SW 1271 (cell line): ENCODE measurements at regions not wholly inside any gene's neighbourhood (a gene's known extent, or its start where the extent isn't known, plus 50 kb on each side); places are given as distances from the start of the nearest gene placed in this dataset.

Experiments used
- DNase-seq, 2 experiments: peaks; one replicate each; lab custom pipeline; 2025; lab: John Stamatoyannopoulos, UW

DNA sequence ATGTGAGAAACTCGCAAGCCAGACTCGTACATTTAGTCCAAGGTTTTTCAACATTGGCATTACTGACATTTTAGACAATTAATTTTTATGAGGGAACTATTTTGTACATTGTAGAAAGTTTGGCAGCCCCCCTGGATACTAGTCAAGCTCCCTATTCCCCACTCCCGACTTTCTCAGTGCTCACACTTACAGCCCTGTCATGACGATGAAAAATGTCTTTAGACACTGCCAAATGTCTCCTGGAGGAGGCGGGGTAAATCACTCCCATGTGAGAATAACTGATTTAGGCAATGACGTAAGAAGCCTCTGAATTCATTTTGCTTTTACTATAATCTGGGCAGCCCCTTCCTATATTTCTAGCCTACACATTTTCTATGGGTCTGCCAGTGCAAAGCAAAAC is 535.8 kb upstream of the KLHL1 start:
- DNase-seq = no peak

DNA sequence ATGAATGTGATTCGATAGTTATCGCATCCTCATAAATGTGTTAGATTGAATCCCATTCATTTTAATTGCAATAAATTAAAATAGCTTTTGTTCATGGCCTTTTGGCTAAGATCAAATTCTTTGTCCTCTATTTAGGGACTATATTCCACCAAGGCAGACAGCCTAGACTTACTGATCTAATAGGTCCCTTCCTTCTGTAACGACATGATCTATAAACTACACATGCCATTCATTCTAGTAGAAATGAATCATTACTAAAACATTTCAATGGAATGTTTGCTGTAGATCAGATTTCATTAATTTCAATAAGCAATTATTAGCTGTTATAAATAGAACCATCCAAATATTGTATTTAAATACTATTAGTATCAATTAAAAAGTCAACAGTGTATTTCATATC is 526.6 kb upstream of the KLHL1 start:
- DNase-seq = no peak

DNA sequence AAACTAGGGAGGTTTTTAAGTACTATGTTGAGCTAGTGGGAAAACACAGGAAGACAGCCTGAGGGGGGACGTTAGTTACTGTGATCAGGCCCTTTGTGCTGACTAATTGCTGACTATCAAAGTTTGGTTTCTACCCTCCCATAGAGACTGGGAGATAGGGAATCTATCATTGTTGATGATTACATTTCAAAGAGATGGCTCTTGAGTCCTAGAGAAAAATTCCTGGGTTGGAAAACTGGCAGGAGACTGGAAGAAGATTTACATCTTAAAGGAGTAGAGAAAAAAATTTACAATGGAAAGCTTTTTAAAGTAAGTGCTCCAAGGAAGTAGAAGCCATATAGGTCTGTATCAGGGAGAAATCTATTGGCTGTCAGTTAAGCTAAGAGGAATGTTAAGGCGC is 522.0 kb upstream of the KLHL1 start:
- no peak for DNase-seq

DNA sequence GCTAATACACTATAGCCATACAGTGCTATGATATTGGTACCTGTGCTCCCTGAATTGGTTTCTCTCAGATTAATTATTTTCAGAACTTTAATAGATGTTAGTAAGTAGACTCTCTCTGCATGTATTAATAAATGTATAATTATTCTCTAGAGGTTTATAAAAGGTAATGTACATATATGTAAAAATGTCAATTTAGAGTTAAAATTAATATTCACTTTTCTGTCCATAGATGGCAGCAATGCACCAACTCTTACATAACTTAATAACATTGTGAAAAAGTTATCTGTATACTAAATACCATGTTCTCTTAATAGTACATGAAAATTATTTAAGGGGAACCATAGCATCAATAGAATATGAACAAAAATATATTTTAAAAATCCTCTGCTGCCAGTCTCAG is 515.0 kb upstream of the KLHL1 start:
- peak in 1 of 2 experiments; percentile 25 for DNase-seq

DNA sequence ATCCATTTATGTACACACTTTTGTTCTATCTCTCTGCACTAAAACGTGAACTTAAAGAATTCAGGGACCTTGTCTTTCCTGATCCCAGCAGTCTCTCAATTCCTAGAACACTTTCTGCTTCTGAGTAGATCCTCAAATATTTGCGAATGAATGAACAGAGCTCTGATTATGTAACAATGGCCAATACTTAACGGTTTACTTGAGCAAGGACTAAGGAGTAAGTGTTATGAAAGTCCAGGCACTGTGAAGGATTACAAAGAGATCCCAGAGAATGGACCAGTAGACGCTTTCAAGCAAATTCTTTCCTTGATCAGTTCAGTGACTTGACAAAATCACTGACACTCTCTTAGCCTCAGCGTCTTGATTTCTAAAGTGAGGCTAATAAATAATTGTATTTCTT is 514.5 kb upstream of the KLHL1 start:
- no peak for DNase-seq

DNA sequence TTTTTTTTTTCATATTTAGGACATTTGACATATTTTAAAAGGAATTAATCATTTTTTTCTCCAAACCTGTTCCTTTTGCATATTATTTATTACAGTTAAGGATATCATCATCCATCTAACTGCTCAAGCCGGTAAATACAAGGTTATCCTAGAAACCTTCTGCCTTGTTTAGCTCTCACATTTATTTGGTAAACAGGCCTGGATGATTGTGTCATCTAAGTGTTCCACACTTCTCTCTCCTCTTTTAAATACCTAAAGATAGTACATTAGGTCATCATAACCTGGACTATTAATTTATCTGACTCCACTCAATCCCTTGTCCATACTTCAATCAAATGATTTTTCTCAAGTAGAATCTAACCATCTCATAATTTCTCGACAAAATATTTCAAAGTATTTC is 511.7 kb upstream of the KLHL1 start:
- DNase-seq = no peak

DNA sequence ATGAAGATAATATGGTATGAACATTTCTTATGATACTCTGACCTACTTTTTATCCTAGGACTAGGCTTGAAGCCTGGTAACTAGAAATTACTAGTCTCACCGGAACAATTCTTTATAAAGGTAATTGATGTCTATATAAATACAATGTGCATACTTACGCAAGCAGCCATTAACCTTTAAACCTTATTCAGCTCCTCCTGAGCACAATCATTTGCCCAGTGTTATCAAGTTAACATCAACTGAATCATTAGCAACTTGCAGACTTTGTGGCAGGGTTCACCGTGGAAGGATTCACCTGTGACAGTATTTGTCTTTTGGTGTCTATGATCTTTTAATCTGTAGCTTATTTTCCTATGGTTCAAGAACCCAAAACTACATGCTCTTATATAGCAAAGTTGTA is 508.6 kb upstream of the KLHL1 start:
- no peak for DNase-seq

DNA sequence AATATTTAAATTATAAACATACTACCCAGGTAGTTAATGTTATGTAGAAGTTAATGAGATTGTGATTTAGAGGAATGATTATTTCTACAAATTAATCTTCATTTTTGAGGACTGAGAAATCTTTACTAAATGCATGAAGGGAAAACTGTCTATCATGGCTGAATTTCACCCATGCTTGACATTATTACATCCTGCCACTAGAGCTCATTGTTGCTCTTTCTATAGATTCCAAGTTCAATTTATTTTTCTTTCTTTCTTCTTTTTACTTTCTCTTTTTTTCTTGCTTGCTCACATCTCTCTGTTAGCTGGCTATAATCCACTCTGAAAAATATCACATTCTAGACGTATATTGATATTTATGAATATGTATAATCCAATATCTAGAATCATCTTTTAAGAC is 505.0 kb upstream of the KLHL1 start:
- peak in 1 of 2 experiments; percentile 12 for DNase-seq

DNA sequence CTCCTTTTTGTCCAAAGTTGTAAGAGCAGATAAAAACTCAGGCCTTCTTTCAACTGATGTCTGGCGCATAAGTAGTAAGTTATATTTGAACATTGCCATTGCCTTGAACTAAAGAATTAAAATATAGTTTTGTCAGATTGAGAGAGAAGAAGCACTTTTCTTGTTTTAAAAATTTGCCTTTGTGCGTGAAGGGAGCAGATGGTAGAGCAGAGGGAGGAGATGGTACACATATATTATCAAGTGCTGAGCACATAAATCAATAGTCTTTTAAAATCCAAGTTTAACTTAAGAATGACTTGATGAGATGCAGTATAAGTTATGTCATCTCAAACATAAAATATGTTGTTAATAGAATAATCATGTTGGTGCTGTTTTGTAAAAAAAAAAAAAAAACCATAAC is 504.6 kb upstream of the KLHL1 start:
- no peak for DNase-seq

DNA sequence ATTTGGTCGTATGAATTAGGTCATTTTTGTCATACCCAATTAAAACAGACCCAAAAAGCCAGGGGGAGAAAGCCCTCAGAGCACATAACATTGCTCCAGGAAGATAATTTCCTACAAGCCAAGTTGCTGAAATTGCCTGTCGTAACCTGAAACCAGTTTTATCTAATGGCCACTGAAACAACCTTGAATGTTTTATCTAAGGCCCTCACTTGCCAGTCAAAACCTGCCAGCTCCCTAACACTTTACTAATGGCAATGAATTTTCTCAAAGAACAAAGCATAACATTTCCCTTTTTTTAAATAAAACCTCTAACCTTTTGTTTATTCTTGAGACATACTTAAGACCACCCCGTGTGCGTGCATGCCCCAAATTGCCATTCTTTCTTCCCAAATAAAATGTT is 496.2 kb upstream of the KLHL1 start:
- DNase-seq = no peak

DNA sequence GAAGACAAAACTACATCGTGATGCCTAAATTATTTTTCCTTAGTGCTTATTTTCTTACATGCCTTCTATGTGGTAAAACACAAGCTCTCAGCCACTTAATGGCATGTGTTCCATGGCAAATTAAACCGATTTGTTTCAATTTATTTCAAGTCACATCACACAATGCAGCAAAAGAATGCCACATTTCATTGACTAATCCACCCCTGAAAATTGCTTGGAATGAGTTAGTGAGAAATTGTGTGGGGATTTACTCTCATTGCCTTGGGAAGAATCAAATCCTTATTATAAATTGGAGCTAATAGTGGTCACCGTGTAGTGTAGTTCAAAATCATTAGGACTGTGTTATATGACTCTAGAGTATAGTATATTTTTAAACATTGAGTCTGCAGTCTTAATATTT is 485.5 kb upstream of the KLHL1 start:
- DNase-seq = no peak

DNA sequence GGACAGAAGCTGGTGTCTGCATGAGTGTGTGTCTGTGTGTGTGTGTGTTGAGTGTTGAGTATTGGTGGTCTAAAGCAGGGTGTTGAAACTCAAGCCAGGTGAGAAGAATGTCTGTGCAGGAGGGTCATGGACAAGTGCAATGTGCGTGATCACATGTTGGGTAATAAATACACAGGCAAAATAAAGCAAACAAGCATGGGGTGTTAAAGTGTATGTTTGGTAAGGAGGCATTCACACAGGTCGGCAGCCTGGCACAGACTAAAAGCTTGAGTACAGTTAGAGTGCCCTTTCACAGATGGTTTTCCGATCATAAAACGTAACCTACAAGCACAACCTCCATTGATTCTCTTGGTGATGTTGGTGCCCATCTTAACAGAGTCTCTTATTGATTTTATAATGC is 476.9 kb upstream of the KLHL1 start:
- DNase-seq = no peak

DNA sequence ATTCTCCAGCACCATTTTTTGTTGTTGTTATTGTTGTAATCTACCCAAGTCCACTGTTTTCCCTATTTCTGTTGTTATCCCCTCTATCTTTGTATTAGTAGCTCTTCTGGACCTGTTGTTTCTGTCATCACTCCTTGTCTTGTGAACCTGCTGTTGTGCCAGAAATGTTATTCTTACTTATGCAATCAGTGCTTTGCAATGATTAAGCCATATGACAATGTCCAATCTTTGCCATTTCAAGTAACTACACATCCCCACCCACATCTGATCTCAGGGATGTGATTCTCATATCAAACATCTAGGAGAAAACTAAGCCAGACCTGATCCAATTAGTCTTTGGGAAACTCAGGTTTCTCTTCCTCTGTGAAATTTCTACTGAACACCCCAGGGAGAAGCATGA is 472.6 kb upstream of the KLHL1 start:
- DNase-seq = no peak

DNA sequence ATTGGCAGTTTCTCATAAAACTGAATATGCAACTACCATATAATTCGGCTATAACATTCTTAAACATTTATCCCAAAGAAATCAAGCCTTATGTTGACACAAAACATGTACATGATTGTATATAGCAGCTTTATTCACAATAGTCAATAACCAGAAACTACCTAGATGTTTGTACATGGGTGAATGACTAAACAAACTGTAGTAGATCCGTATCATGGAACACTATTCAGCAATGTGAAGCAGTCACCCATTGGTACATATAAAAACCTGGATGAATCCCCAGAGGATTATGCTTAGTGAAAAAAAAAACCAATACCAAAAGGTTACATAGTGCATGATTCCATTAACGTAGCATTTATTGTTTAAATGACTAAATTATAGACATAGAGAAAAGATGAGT is 471.7 kb upstream of the KLHL1 start:
- DNase-seq = no peak

DNA sequence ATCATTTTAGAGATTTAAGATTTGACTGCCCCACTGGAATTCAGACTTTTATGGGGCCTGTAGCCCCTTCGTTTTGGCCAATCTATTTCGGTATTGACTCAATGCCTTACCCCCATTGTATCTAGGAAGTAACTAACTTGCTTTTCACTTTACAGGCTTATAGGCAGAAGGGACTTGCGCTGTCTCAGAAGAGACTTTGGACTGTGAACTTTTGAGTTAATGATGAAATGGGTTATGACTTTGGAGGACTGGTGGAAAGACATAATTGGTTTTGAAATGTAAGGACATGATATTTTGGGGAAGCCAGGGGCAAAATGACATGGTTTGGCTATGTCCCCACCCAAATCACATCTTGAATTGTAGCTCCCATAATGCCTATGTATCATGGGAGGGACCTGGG is 463.0 kb upstream of the KLHL1 start:
- no peak for DNase-seq

DNA sequence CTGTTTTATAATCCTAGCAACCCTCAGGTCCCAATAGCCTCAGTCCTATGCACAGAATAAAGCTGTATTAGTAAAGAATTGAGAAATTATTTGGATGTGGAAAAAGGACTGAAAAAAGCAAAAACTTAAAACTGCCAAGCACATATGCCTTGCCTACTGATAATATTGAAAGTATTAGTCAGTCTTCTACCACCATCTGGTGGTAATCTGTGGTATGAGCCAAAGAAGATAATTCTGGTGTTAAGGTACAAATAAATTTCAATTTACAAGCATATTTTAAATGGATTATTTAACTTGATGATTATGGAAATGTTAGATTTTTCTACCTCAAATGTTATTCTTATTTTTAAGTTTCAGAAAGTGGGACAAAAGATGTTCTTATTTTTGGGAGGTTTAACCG is 460.3 kb upstream of the KLHL1 start:
- DNase-seq = peak in 1 of 2 experiments; percentile 40

DNA sequence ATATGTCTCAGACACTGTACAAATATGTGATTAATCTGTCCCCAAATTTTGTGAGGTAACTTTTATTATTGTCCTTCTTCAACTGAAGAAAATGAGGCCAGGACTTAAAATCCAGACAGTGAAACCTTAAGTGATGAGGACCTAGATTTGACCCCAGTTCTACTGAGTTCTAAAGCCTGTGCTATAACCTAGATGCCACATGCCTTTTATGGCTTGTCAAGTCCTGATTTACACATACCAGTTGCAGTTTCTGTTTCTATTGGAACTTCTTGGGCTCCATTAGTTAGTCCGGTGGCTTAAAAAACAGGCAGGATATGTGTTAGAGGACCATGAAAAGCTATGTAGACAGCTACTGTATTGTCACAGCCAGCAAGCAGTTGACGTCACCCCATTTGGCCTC is 436.5 kb upstream of the KLHL1 start:
- no peak for DNase-seq

DNA sequence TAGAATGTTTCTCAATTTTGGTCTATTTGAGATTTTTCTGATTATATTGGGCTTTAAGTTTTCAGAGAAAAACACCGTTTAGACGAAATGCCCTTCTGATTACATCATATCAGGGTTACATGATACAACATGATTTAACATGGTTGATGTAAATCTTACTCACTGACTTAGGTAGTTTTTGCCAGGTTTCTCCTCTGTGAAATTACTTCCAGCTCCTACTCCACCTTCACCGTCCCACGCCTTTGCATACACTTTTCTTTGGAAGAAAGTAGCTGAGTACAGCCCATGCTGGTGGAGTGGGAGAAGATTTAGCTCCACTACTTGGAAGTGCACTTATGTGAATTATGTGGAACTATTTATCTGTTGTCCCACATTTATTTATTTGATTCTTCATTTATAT is 433.2 kb upstream of the KLHL1 start:
- DNase-seq = no peak

DNA sequence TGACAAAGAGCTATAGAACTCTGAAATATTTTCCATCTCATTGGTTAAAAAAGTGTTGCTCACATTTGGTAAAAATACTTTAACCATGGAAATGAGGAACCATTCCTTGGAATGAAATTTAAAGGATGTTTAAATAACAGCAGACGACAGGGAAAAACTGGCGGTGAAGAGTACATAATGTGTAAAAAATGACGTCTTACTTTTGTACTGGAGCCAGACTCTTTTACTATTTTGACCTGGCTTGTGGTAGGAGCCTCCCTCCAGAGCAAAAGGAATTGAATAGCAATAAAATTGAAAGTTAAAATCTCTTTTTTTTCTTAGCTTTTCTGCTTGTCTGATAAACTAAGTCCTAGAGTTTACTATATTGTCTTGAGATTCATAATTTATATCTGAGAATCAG is 426.2 kb upstream of the KLHL1 start:
- no peak for DNase-seq

DNA sequence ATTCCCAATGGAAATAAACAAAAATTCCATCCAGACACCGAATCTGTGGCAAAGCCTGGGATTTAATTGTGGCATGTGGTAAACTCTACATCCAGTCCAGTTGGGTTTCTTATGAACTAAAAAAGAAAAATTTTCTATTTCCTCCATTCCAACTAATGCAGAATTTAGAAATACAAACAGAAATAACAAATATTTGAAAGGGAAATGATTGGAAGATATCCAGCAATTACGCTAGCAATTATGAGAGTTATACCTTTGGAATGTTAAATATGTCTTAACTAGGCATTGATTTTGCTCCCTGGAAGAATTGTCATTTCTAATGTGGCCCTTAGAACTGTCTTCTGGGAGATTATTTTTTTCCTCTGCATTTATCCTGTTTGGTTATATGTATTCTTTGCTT is 421.4 kb upstream of the KLHL1 start:
- DNase-seq = no peak

DNA sequence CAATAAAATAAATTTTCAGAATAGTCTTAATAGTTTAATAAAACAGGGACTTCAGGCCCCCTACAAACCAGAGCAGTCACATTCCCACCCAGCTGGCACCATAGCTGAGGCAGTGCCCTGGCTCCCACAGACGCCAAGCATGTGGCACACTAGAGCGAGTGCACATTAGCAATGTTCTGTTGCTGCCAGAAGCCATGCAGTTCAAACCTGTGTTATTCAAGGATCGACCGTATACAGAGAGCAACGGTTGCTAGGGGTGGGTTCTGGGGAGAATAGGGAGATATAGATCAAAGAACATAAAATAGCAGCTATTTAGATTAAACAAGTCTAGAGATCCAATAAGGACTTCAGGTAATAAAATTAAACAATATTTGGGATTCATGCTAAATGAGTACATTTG is 419.3 kb upstream of the KLHL1 start:
- no peak for DNase-seq

DNA sequence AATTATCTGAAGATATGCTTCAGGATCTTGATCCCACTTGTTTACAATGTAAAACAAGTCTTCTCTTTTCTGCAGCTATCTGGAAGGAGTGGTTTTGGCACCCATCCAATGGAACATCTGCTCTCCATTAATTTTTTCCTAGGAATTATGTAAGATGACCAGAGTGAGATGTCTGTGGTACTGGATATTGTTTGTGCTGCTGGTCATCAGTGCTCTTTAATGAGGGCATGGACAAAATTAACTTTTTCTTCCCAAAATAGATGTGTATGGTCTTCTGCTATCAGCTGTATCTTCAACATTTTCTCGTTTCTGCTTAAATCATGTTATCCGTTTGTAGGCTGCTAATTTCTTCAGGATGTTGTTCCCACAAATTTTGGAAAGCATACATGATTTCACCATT is 415.4 kb upstream of the KLHL1 start:
- DNase-seq = no peak

DNA sequence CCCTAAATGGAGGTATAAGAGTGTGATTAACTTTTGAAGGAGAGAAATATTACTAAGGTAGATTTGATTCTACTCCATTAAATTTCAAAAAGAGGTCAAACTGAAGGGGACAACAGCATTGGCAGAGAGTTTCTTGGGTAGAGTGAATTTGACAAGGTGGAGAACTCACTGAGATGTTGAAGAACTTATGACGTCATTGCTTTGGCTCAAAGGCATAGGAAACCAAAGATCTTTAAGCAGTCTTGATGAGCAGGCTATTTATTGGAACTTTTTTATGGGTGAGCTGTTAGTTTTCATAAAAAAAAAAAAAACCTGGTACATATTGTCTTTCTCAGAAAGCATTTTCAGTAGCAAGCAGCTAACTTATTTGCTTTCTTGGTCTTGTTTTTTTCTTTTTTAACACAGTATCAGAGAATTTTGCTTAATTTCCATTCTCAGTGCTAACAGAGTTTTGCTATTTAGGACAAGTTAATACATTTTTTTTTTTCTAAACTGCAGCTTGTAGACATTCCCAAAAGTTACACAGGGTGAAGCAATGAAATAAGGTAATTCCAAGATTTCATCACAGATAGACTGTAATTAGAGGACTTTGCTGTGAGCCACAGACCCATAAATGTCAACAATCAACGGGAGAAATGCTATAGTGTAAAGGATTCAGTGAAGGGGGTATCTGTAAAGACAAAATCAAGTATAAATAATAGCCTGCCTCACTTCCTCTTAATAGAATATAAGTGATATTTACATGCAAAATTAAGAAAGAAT is 412.2 kb upstream of the KLHL1 start:
- DNase-seq = no peak

DNA sequence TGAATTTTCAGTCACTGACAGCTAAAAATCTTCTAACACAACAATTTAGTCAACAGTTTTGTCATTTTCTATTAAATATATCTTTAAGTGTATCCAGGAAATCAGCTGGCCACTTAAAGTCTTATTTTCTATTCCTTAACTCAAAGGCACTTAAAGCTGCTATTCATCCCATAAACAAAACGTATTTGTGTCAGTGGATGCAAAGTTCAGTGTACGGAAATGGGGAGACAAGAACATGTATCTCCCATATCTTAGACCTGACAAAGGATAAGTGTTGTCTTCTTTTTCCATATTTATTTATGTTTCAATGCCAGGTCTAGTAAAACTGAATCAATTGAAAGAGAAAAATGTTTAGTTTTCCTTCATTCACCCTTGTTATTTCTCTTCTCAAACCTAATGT is 409.8 kb upstream of the KLHL1 start:
- DNase-seq = no peak

DNA sequence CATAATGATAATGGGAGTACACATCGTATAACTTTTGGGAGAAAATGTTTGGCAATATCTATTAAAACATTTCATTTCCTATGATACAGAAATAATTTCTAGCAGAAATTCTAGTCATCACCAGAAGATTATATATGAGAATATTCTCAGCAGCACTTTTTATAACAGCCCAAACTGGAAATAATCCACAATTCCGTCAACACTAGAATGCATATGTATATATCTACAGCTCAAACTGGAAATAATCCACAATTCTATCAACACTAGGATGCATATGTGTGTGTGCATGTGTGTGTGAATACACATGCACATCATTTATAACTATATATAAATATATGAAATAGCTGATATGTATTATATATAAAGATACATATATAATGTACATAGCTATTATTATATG is 408.0 kb upstream of the KLHL1 start:
- no peak for DNase-seq
